ENCODE measurements at regions not wholly inside any gene's neighbourhood (a gene's known extent, or its start where the extent isn't known, plus 50 kb on each side); places are given as distances from the start of the nearest gene placed in this dataset.

GRCh38 chr10:25114036-25114411 lies 60.8 kb upstream of the GPR158 start:
- DNase-seq, result no peak

GRCh38 chr10:25117757-25118156 lies 57.0 kb upstream of the GPR158 start:
- DNase-seq, result no peak

- DNase-seq, result no peak
Measured at GRCh38 chr10:25120188-25120587, 54.6 kb upstream of the GPR158 start.
